GM19395 (cell line): ENCODE measurements at regions not wholly inside any gene's neighbourhood (a gene's known extent, or its start where the extent isn't known, plus 50 kb on each side); places are given as distances from the start of the nearest gene placed in this dataset.

Experiments
- ATAC-seq: cut with Tn5 transposase; IDR thresholded peaks from one replicate; pipeline ENCODE4 v1.9.1; 2021; ENCODE audit warnings: mild to moderate bottlenecking, moderate library complexity; ENCODE audit not compliant: unreplicated experiment

- ATAC-seq = no peak
These were observed 146.5 kb downstream of the CCDC34 start for GRCh38 chr11:27216270-27217149.

GRCh38 chr11:27215471-27216269, 147.3 kb downstream of the CCDC34 start:
- ATAC-seq = no peak

GRCh38 chr11:27214713-27215112, 148.3 kb downstream of the CCDC34 start:
- no peak for ATAC-seq

- no peak for ATAC-seq
These were observed 149.8 kb downstream of the CCDC34 start for GRCh38 chr11:27213232-27213660.

GRCh38 chr11:27212248-27212780, 150.7 kb downstream of the CCDC34 start:
- ATAC-seq = peak; percentile 52

- no peak for ATAC-seq
These were observed 151.5 kb downstream of the CCDC34 start for GRCh38 chr11:27211370-27212127.

- no peak for ATAC-seq
These were observed 152.5 kb downstream of the CCDC34 start for GRCh38 chr11:27210531-27210930.

- ATAC-seq = no peak
These were observed 153.4 kb downstream of the CCDC34 start for GRCh38 chr11:27209562-27210005.

- ATAC-seq = no peak
These were observed 154.2 kb downstream of the CCDC34 start for GRCh38 chr11:27208846-27209245.

GRCh38 chr11:27207025-27207650, 155.9 kb downstream of the CCDC34 start:
- ATAC-seq = no peak

- no peak for ATAC-seq
These were observed 157.0 kb downstream of the CCDC34 start for GRCh38 chr11:27205779-27206570.

- no peak for ATAC-seq
These were observed 157.8 kb downstream of the CCDC34 start for GRCh38 chr11:27205250-27205649.

GRCh38 chr11:27204529-27204928, 158.5 kb downstream of the CCDC34 start:
- no peak for ATAC-seq

GRCh38 chr11:27203077-27203647, 159.9 kb downstream of the CCDC34 start:
- no peak for ATAC-seq

GRCh38 chr11:27201454-27202302, 161.1 kb downstream of the BBOX1 start:
- no peak for ATAC-seq

GRCh38 chr11:27200779-27201453, 160.3 kb downstream of the BBOX1 start:
- no peak for ATAC-seq

- ATAC-seq = no peak
These were observed 155.7 kb downstream of the BBOX1 start for GRCh38 chr11:27196203-27196897.
